ENCODE measurements at regions not wholly inside any gene's neighbourhood (a gene's known extent, or its start where the extent isn't known, plus 50 kb on each side); places are given as distances from the start of the nearest gene placed in this dataset.

- H3K9me3 ChIP-seq = peaks cover 7% of the 10 kb centered on the region
- H3K4me3 ChIP-seq = no peak overlapping the region
- no peaks in the 10 kb centered on the region for H3K27me3 ChIP-seq
- no peak for DNase-seq
- H3K36me3 ChIP-seq = no peaks in the 10 kb centered on the region
Observed at GRCh38 chr6:159329081-159329480, 159.9 kb downstream of the FNDC1 start.

GRCh38 chr6:159328052-159328451, 158.9 kb downstream of the FNDC1 start:
- H3K9me3 ChIP-seq = no peaks in the 10 kb centered on the region
- no peaks in the 10 kb centered on the region for H3K36me3 ChIP-seq
- no peak for DNase-seq
- no peaks in the 10 kb centered on the region for H3K27me3 ChIP-seq
- no peak overlapping the region for H3K4me3 ChIP-seq

DNA sequence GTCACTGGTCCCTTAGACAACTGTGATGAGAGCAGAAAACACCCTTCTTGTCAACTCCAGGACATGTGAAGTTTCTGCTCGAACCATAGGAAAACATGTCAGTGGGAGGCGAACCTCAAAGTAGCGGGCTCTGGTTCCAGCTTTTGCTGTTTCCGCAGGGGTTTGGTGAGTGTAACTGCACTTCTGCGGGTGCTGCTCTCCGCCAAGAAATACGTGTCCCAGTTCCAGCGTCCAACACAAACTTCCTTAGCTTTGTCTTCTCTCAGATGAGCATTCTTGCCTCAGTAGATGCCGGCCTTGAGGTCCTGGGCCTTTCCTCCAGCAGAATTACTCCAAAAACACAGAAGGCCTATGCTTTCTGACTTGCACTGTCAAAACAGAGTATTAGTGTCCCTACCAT, 156.3 kb downstream of the FNDC1 start:
- Histone ChIP-seq H3K36me3 (no peaks in the 10 kb centered on the region), H3K9me3 (no peaks in the 10 kb centered on the region), H3K4me3 (no peak overlapping the region), H3K27me3 (peaks cover 2% of the 10 kb centered on the region; the same call in 1 of the 2 replicates)
- no peak for DNase-seq

- peaks cover 4% of the 10 kb centered on the region; the same call in 1 of the 2 replicates for H3K27me3 ChIP-seq
- H3K4me3 ChIP-seq = no peak overlapping the region
- H3K9me3 ChIP-seq = no peaks in the 10 kb centered on the region
- DNase-seq = no peak
- no peaks in the 10 kb centered on the region for H3K36me3 ChIP-seq
Observed at GRCh38 chr6:159324596-159324995, 155.4 kb downstream of the FNDC1 start.

All from MG63 (cell line).